ENCODE measurements at regions not wholly inside any gene's neighbourhood (a gene's known extent, or its start where the extent isn't known, plus 50 kb on each side); places are given as distances from the start of the nearest gene placed in this dataset.

GRCh38 chr1:34693081-34693480, 61.8 kb upstream of the GJB5 start:
- ChIA-PET POLR2A (no interaction called here), RAD21 (ENCODE audit: low non-redundant PET in 1 of 2, low total read pairs in 2 of 2, uncharacterized antibody in 2 of 2, unreplicated experiment in 2 of 2) (no interaction called here), CTCF (no interaction called here)
- Histone ChIP-seq H3K9me3 (ENCODE audit: control insufficient read depth in 1 of 2, insufficient read depth in 1 of 2, low read depth in 1 of 2, low read length in 2 of 2) (no peaks in the 10 kb centered on the region), H3K79me2 (ENCODE audit: insufficient read depth, low read length) (no peaks in the 10 kb centered on the region), H3K4me1 (ENCODE audit: control insufficient read depth in 1 of 2, insufficient read depth in 2 of 2, low read length in 2 of 2) (peaks cover 0 to 12% of the 10 kb centered on the region in 2 experiments; a peak in 1 of 4 replicates), H4K20me1 (ENCODE audit: insufficient read depth) (no peaks in the 10 kb centered on the region), H2AFZ (ENCODE audit: low read depth, low read length, poor library complexity, severe bottlenecking) (no peak overlapping the region), H3K27ac (ENCODE audit: low read depth, low read length) (no peak overlapping the region), H3K4me3 (replicated peaks in 1 of 2; ENCODE audit: low read depth in 1 of 2, low read length in 2 of 2) (no peak overlapping the region), H3K36me3 (ENCODE audit: control insufficient read depth in 1 of 2, insufficient read depth in 2 of 2, low read length in 2 of 2) (no peaks in the 10 kb centered on the region), H3K4me2 (ENCODE audit: low read length) (no peak overlapping the region), H3K9me2 (ENCODE audit: insufficient read depth) (no peaks in the 10 kb centered on the region), H3K9ac (ENCODE audit: low read length) (no peak overlapping the region), H3K27me3 (ENCODE audit: insufficient read depth, low read length) (peaks cover 46% of the 10 kb centered on the region)
- no peak for DNase-seq (ENCODE audit: low read depth, low spot score)
- ATAC-seq = no peak
- BruUV-seq (replicated peaks) = no TSS peak
- TF ChIP-seq SIN3A (IDR thresholded peaks at IDR 0.05; ENCODE audit: low read depth) = no peak
- TF ChIP-seq, protein P1, sequence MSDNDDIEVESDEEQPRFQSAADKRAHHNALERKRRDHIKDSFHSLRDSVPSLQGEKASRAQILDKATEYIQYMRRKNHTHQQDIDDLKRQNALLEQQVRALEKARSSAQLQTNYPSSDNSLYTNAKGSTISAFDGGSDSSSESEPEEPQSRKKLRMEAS (IDR thresholded peaks at IDR 0.05) = no peak
- TF ChIP-seq EZH2phosphoT487 (IDR thresholded peaks at IDR 0.05; ENCODE audit: borderline replicate concordance) = no peak
- no peak for TF ChIP-seq ELF1 (IDR thresholded peaks at IDR 0.05; ENCODE audit: borderline replicate concordance, low read depth)
- no peak for TF ChIP-seq SP1 (IDR thresholded peaks at IDR 0.05; ENCODE audit: low read depth)
- no peak for TF ChIP-seq POLR2A (IDR thresholded peaks at IDR 0.05; ENCODE audit: borderline replicate concordance, extremely low read depth, insufficient read depth, insufficient read length)
- no peak for TF ChIP-seq SRF (IDR thresholded peaks at IDR 0.05; ENCODE audit: low read depth)
- no peak for TF ChIP-seq EGR1 (IDR thresholded peaks at IDR 0.05; ENCODE audit: low read depth)
- no peak for TF ChIP-seq ATF3 (IDR thresholded peaks at IDR 0.05)
- no peak for TF ChIP-seq POLR2AphosphoS5 (IDR thresholded peaks at IDR 0.05; ENCODE audit: low read depth, low read length)
- no peak for TF ChIP-seq TCF7L2 (IDR thresholded peaks at IDR 0.05; ENCODE audit: borderline replicate concordance, extremely low read depth, insufficient read depth, insufficient read length)
- TF ChIP-seq JUND (IDR thresholded peaks at IDR 0.05) = no peak
- TF ChIP-seq ZFX (IDR thresholded peaks at IDR 0.05) = no peak
- TF ChIP-seq FOSL1 (IDR thresholded peaks at IDR 0.05; ENCODE audit: low read depth) = no peak
- no peak for TF ChIP-seq CBX3 (IDR thresholded peaks at IDR 0.05; ENCODE audit: low read depth)
- TF ChIP-seq, protein P2, sequence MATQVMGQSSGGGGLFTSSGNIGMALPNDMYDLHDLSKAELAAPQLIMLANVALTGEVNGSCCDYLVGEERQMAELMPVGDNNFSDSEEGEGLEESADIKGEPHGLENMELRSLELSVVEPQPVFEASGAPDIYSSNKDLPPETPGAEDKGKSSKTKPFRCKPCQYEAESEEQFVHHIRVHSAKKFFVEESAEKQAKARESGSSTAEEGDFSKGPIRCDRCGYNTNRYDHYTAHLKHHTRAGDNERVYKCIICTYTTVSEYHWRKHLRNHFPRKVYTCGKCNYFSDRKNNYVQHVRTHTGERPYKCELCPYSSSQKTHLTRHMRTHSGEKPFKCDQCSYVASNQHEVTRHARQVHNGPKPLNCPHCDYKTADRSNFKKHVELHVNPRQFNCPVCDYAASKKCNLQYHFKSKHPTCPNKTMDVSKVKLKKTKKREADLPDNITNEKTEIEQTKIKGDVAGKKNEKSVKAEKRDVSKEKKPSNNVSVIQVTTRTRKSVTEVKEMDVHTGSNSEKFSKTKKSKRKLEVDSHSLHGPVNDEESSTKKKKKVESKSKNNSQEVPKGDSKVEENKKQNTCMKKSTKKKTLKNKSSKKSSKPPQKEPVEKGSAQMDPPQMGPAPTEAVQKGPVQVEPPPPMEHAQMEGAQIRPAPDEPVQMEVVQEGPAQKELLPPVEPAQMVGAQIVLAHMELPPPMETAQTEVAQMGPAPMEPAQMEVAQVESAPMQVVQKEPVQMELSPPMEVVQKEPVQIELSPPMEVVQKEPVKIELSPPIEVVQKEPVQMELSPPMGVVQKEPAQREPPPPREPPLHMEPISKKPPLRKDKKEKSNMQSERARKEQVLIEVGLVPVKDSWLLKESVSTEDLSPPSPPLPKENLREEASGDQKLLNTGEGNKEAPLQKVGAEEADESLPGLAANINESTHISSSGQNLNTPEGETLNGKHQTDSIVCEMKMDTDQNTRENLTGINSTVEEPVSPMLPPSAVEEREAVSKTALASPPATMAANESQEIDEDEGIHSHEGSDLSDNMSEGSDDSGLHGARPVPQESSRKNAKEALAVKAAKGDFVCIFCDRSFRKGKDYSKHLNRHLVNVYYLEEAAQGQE (IDR thresholded peaks at IDR 0.05; ENCODE audit: low read depth) = no peak
- no peak for TF ChIP-seq EZH2 (IDR thresholded peaks at IDR 0.05)
- no peak for TF ChIP-seq ZNF274 (IDR thresholded peaks at IDR 0.05; ENCODE audit: low read depth, low read length)
- TF ChIP-seq CEBPB (IDR thresholded peaks at IDR 0.05; ENCODE audit: low read depth) = no peak
- intact Hi-C loops (cut with micrococcal nuclease) = no loop called here

All from HCT116 (cell line).